A549 (cell line): ENCODE measurements at regions not wholly inside any gene's neighbourhood (a gene's known extent, or its start where the extent isn't known, plus 50 kb on each side); places are given as distances from the start of the nearest gene placed in this dataset.

ENCODE experiments used
- ATAC-seq, 2 experiments: fragments of 200-7000 bp in 1 of 2; fragments of >200 bp in 1 of 2; cut with Nextera tagmentation in 1 of 2; cut with Tn5 transposase in 1 of 2; 3 replicates each; pipeline versions ENCODE4 v1.8.0 to v1.9.1; 2018 to 2020; ENCODE audit warnings: mild to moderate bottlenecking in 1 of 2, moderate library complexity in 1 of 2
- CTCF ChIA-PET: fragments of 300-600 bp; sonication (Branson Sonifier 250); formaldehyde crosslinking; extraction: SDS; loops from one replicate; lab custom pipeline; 2021; ENCODE audit warnings: antibody characterized with exemption, inconsistent platforms; lab: Yijun Ruan, JAX
- POLR2A ChIA-PET: fragments of 350-600 bp; formaldehyde crosslinking; extraction: SDS; loops from one replicate; lab custom pipeline; 2021; ENCODE audit warnings: antibody characterized with exemption, inconsistent platforms; lab: Yijun Ruan, JAX
- DNase-seq, 2 experiments: peaks; one replicate each; pipeline versions ENCODE4 v3.0.0 to v3.0.0-alpha.2; 2011 to 2016; ENCODE audit warnings: low read depth in 1 of 2, low spot score in 1 of 2
- FAIRE-seq: peaks from 2 replicates; lab custom pipeline; 2011; peaks lifted over from hg19 to GRCh38; lab: Jason Lieb, UNC
- H3K27ac ChIP-seq, 2 experiments: fragments of >200 bp; sonication (Bioruptor Twin); formaldehyde crosslinking; 3 replicates each; pipeline ENCODE4 v1.5.1; 2016 to 2017
- H3K4me1 ChIP-seq: fragments of >200 bp; sonication (Bioruptor Twin); formaldehyde crosslinking; 3 replicates; pipeline ENCODE4 v1.6.1; 2016
- H3K4me2 ChIP-seq: fragments of >200 bp; sonication (Bioruptor Twin); formaldehyde crosslinking; 3 replicates; pipeline ENCODE4 v1.6.1; 2016
- H3K4me3 ChIP-seq: fragments of >200 bp; sonication (Bioruptor Twin); formaldehyde crosslinking; 3 replicates; pipeline ENCODE4 v1.5.1; 2016
- H3K9me3 ChIP-seq: fragments of >200 bp; sonication (Bioruptor Twin); formaldehyde crosslinking; 3 replicates; pipeline ENCODE4 v1.6.1; 2016
- BHLHE40 ChIP-seq: IDR thresholded peaks from 2 replicates; pipeline ENCODE4 v1.6.1; 2012; ENCODE audit warnings: low read depth, low read length, inconsistent platforms
- CBX2 ChIP-seq: fragments of 200-600 bp; sonication (generic); IDR thresholded peaks from 2 replicates; pipeline ENCODE4 v1.6.1; 2016; ENCODE audit warnings: low read depth, mild to moderate bottlenecking, borderline replicate concordance
- CBX8 ChIP-seq: fragments of 200-600 bp; sonication (generic); IDR thresholded peaks from 2 replicates; pipeline ENCODE4 v1.6.1; 2016
- CEBPB ChIP-seq, 2 experiments: fragments of >200 bp in 1 of 2; sonication (Bioruptor Twin) in 1 of 2; formaldehyde crosslinking in 1 of 2; IDR thresholded peaks; 2 replicates each; pipeline ENCODE4 v1.6.1; 2012 to 2016
- CHD4 ChIP-seq: fragments of 200-600 bp; sonication (generic); IDR thresholded peaks from 2 replicates; pipeline ENCODE4 v1.6.1; 2016; ENCODE audit warnings: antibody characterized with exemption, mild to moderate bottlenecking, borderline replicate concordance
- EHF ChIP-seq: fragments of 250-450 bp; sonication (Bioruptor Pico); IDR thresholded peaks from 2 replicates; pipeline ENCODE4 v1.5.0; 2020; ENCODE audit warnings: mild to moderate bottlenecking
- ESRRA ChIP-seq: fragments of 150-350 bp; IDR thresholded peaks from 2 replicates; pipeline ENCODE4 v1.6.1; 2014; ENCODE audit warnings: mild to moderate bottlenecking, low read length, borderline replicate concordance
- FOSL2 ChIP-seq, 2 experiments: fragments of 450-650 bp in 1 of 2; fragments of >200 bp in 1 of 2; sonication (Bioruptor Twin) in 1 of 2; formaldehyde crosslinking; IDR thresholded peaks; 2 replicates each; pipeline versions ENCODE4 v1.5.0 to v1.6.1; 2016 to 2020; ENCODE audit warnings: mild to moderate bottlenecking in 1 of 2, moderate library complexity in 1 of 2
- GATA3 ChIP-seq: IDR thresholded peaks from 2 replicates; pipeline ENCODE4 v1.6.1; 2012; ENCODE audit warnings: borderline replicate concordance
- HEYL ChIP-seq: fragments of 250-450 bp; sonication (Bioruptor Pico); IDR thresholded peaks from 2 replicates; pipeline ENCODE4 v1.8.0; 2021; ENCODE audit warnings: mild to moderate bottlenecking, moderate library complexity
- HOXA7 ChIP-seq: fragments of 250-450 bp; sonication (Bioruptor Pico); IDR thresholded peaks from 2 replicates; pipeline ENCODE4 v1.5.0; 2020; ENCODE audit warnings: mild to moderate bottlenecking, moderate library complexity
- JUN ChIP-seq, 2 experiments: fragments of >200 bp; sonication (Bioruptor Twin); formaldehyde crosslinking; IDR thresholded peaks; 2 replicates in 1 of 2; 3 replicates in 1 of 2; pipeline ENCODE4 v1.6.1; 2016 to 2017
- JUNB ChIP-seq: fragments of >200 bp; sonication (Bioruptor Twin); formaldehyde crosslinking; IDR thresholded peaks from 2 replicates; pipeline ENCODE4 v1.6.1; 2016
- KDM1A ChIP-seq: fragments of 200-600 bp; sonication (generic); IDR thresholded peaks from 2 replicates; pipeline ENCODE4 v1.6.1; 2016; ENCODE audit warnings: low read depth, mild to moderate bottlenecking
- MAFK ChIP-seq: fragments of 450-650 bp; IDR thresholded peaks from 2 replicates; pipeline ENCODE4 v1.6.1; 2014; ENCODE audit not compliant: partially characterized antibody
- MYC ChIP-seq: IDR thresholded peaks from 2 replicates; pipeline ENCODE4 v1.6.1; 2012; ENCODE audit warnings: mild to moderate bottlenecking, inconsistent platforms, low read length, improper control_type of control experiment, borderline replicate concordance
- POLR2A ChIP-seq: IDR thresholded peaks from 2 replicates; pipeline ENCODE4 v1.6.1; 2012; ENCODE audit warnings: mild to moderate bottlenecking, low read length
- RAD21 ChIP-seq, 2 experiments: fragments of >200 bp in 1 of 2; sonication (Bioruptor Twin) in 1 of 2; formaldehyde crosslinking in 1 of 2; IDR thresholded peaks in 1 of 2; conservative IDR thresholded peaks in 1 of 2; 2 replicates in 1 of 2; 3 replicates in 1 of 2; pipeline ENCODE4 v1.6.1; 2012 to 2018; ENCODE audit warnings: inconsistent platforms in 1 of 2
- RARB ChIP-seq: fragments of 250-450 bp; sonication (Bioruptor Pico); IDR thresholded peaks from 2 replicates; pipeline ENCODE4 v1.8.0; 2021; ENCODE audit warnings: mild to moderate bottlenecking, moderate library complexity
- TP53 ChIP-seq: fragments of 250-450 bp; sonication (Bioruptor Pico); IDR thresholded peaks from 2 replicates; pipeline ENCODE4 v1.5.0; 2021; ENCODE audit warnings: mild to moderate bottlenecking, moderate library complexity
- WGBS: methylation state at CpG from one replicate; pipeline ENCODE4 v1.1.6; 2017; ENCODE audit errors: missing lambda C conversion rate; 5-methylcytosine and 5-hydroxymethylcytosine counted together
- TF ChIP-seq, protein P1 (sequence below): fragments of 250-450 bp; sonication (Bioruptor Pico); IDR thresholded peaks from 2 replicates; pipeline ENCODE4 v1.5.0; 2020; ENCODE audit warnings: low read depth, mild to moderate bottlenecking, moderate library complexity
- TF ChIP-seq, protein P2 (sequence below): IDR thresholded peaks from 2 replicates; pipeline ENCODE4 v1.6.1; 2012
- TF ChIP-seq, protein P3 (sequence below): fragments of >200 bp; sonication (Bioruptor Twin); formaldehyde crosslinking; IDR thresholded peaks from 3 replicates; pipeline ENCODE4 v1.5.1; 2016
- TF ChIP-seq, protein P4 (sequence below): fragments of 200-600 bp; sonication (generic); IDR thresholded peaks from 2 replicates; pipeline ENCODE4 v1.6.1; 2016; ENCODE audit warnings: antibody characterized with exemption, mild to moderate bottlenecking, moderate library complexity

DNA sequence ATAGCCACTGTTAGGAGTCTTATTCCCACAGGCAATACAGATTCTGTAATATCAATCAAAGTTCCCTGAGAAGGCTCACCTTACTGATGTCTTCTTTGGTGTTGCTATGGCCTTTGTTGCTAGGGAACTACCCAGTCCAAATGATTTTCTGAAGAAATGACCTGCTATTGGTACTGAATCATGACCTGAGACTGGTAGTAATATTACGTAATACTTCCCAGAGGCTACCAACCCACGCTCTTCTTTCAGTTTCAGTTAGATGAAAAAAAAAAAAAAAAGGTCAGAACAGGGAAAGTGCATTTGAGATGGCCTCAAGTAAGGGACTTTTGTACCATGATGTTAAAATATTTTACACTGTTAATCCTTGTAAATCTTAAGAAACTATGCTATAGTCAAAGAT, 1092.5 kb upstream of the EPHA6 start:
- Histone ChIP-seq H3K4me2 (no peak overlapping the region), H3K4me3 (no peak overlapping the region), H3K9me3 (no peaks in the 10 kb centered on the region), H3K4me1 (no peaks in the 10 kb centered on the region), H3K27ac (no peak overlapping the region)
- WGBS, result 62% methylated on average over 2 of the region's 2 CpGs
- no peak for DNase-seq
- no peak for ATAC-seq
- CTCF ChIA-PET, result no interaction called here
- no peak for TF ChIP-seq MAFK
- TF ChIP-seq, protein P1, sequence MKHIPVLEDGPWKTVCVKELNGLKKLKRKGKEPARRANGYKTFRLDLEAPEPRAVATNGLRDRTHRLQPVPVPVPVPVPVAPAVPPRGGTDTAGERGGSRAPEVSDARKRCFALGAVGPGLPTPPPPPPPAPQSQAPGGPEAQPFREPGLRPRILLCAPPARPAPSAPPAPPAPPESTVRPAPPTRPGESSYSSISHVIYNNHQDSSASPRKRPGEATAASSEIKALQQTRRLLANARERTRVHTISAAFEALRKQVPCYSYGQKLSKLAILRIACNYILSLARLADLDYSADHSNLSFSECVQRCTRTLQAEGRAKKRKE, result no peak
- POLR2A ChIA-PET, result no interaction called here
- FAIRE-seq, result no peak

DNA sequence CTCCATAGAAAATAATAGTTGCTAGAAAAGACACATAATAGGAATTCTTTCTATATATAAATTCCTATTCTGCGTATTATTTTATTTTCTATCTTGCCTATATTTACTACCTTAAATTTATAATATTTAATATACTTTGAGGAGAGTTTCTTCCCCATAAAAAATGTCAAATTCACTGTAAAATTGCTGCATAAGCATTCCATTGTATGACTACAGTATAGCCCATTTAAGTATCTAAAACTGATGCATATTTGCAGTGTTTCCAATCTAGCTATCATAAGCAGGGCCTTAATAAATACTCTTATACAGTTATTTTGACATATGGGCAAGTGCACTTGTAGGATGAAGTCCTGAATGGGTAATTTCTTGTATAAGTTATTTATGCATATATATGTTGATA, 1088.6 kb upstream of the EPHA6 start:
- no peak for TF ChIP-seq ESRRA
- no peak for TF ChIP-seq GATA3
- TF ChIP-seq MYC, result no peak
- TF ChIP-seq JUNB, result no peak
- TF ChIP-seq POLR2A, result no peak
- no peak for TF ChIP-seq RAD21 (conservative IDR thresholded peaks at IDR 0.05 in 1 of 2, IDR thresholded peaks at IDR 0.05 in 1 of 2)
- no peak for TF ChIP-seq JUN (IDR thresholded peaks at IDR 0.05)
- TF ChIP-seq FOSL2 (IDR thresholded peaks at IDR 0.05), result no peak
- TF ChIP-seq FOSL2 (CRISPR knock-in tag; IDR thresholded peaks at IDR 0.05), result no peak
- no peak for TF ChIP-seq CBX2
- TF ChIP-seq, protein P2, sequence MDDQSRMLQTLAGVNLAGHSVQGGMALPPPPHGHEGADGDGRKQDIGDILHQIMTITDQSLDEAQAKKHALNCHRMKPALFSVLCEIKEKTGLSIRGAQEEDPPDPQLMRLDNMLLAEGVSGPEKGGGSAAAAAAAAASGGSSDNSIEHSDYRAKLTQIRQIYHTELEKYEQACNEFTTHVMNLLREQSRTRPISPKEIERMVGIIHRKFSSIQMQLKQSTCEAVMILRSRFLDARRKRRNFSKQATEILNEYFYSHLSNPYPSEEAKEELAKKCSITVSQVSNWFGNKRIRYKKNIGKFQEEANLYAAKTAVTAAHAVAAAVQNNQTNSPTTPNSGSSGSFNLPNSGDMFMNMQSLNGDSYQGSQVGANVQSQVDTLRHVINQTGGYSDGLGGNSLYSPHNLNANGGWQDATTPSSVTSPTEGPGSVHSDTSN, result no peak
- no peak for TF ChIP-seq CHD4
- 45% methylated on average over 1 of the region's 1 CpG for WGBS
- Histone ChIP-seq H3K9me3 (no peaks in the 10 kb centered on the region), H3K4me2 (no peak overlapping the region), H3K4me3 (no peak overlapping the region), H3K27ac (no peak overlapping the region), H3K4me1 (no peaks in the 10 kb centered on the region)
- DNase-seq (no peak), FAIRE-seq (no peak), ATAC-seq (no peak)
- ChIA-PET POLR2A (no interaction called here), CTCF (no interaction called here)

DNA sequence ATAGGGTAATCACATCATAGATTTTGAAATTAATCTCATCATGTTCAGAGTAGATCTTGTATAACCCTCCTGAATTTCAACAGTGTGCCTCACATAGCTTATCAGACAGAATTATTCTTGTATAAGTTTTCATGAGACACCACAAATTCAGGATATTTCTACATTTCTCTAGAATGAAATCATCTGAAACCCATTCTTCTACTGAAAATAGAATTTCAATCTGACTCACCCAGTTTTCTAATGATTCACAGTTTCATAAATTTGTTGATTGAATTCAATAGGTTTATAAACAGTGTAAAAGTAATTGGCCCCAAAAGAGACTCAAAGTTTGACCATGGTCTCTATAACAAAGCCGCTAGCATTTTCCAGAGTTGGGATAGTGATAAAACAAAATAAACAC, 1082.6 kb upstream of the EPHA6 start:
- POLR2A ChIA-PET, result no interaction called here
- FAIRE-seq (no peak), DNase-seq (no peak), ATAC-seq (no peak)
- Histone ChIP-seq H3K27ac (no peak overlapping the region), H3K4me1 (no peaks in the 10 kb centered on the region), H3K9me3 (no peaks in the 10 kb centered on the region), H3K4me2 (no peak overlapping the region), H3K4me3 (no peak overlapping the region)
- WGBS, result 48% methylated on average over 1 of the region's 1 CpG
- no peak for TF ChIP-seq FOSL2 (IDR thresholded peaks at IDR 0.05)
- no peak for TF ChIP-seq FOSL2 (CRISPR knock-in tag; IDR thresholded peaks at IDR 0.05)
- TF ChIP-seq, protein P3, sequence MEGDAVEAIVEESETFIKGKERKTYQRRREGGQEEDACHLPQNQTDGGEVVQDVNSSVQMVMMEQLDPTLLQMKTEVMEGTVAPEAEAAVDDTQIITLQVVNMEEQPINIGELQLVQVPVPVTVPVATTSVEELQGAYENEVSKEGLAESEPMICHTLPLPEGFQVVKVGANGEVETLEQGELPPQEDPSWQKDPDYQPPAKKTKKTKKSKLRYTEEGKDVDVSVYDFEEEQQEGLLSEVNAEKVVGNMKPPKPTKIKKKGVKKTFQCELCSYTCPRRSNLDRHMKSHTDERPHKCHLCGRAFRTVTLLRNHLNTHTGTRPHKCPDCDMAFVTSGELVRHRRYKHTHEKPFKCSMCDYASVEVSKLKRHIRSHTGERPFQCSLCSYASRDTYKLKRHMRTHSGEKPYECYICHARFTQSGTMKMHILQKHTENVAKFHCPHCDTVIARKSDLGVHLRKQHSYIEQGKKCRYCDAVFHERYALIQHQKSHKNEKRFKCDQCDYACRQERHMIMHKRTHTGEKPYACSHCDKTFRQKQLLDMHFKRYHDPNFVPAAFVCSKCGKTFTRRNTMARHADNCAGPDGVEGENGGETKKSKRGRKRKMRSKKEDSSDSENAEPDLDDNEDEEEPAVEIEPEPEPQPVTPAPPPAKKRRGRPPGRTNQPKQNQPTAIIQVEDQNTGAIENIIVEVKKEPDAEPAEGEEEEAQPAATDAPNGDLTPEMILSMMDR, result no peak
- no peak for TF ChIP-seq TP53 (CRISPR knock-in tag)
- no peak for TF ChIP-seq RARB
- no peak for TF ChIP-seq CEBPB (IDR thresholded peaks at IDR 0.05)
- no peak for TF ChIP-seq ESRRA
- no peak for TF ChIP-seq EHF
- no peak for TF ChIP-seq MYC
- TF ChIP-seq, protein P4, sequence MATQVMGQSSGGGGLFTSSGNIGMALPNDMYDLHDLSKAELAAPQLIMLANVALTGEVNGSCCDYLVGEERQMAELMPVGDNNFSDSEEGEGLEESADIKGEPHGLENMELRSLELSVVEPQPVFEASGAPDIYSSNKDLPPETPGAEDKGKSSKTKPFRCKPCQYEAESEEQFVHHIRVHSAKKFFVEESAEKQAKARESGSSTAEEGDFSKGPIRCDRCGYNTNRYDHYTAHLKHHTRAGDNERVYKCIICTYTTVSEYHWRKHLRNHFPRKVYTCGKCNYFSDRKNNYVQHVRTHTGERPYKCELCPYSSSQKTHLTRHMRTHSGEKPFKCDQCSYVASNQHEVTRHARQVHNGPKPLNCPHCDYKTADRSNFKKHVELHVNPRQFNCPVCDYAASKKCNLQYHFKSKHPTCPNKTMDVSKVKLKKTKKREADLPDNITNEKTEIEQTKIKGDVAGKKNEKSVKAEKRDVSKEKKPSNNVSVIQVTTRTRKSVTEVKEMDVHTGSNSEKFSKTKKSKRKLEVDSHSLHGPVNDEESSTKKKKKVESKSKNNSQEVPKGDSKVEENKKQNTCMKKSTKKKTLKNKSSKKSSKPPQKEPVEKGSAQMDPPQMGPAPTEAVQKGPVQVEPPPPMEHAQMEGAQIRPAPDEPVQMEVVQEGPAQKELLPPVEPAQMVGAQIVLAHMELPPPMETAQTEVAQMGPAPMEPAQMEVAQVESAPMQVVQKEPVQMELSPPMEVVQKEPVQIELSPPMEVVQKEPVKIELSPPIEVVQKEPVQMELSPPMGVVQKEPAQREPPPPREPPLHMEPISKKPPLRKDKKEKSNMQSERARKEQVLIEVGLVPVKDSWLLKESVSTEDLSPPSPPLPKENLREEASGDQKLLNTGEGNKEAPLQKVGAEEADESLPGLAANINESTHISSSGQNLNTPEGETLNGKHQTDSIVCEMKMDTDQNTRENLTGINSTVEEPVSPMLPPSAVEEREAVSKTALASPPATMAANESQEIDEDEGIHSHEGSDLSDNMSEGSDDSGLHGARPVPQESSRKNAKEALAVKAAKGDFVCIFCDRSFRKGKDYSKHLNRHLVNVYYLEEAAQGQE, result no peak
- no peak for TF ChIP-seq HOXA7 (CRISPR knock-in tag)
- no peak for TF ChIP-seq KDM1A
- no peak for TF ChIP-seq BHLHE40
- no peak for TF ChIP-seq GATA3
- TF ChIP-seq HEYL (CRISPR knock-in tag), result no peak
- TF ChIP-seq CBX8, result no peak
- CTCF ChIA-PET, result no interaction called here
